NOMO-1 treated with DMSO at 0.1 percent for 48 hours (cell line): ENCODE measurements at regions not wholly inside any gene's neighbourhood (a gene's known extent, or its start where the extent isn't known, plus 50 kb on each side); places are given as distances from the start of the nearest gene placed in this dataset.
"Not testable (repeated sequence)": the region's sequence is repeated elsewhere in the genome, so short reads cannot be mapped to it uniquely, and the experiment has no call there.

Experiments
- DNase-seq: peaks from one replicate; lab custom pipeline; 2025; ENCODE audit not compliant: unreplicated experiment; lab: John Stamatoyannopoulos, UW

DNA sequence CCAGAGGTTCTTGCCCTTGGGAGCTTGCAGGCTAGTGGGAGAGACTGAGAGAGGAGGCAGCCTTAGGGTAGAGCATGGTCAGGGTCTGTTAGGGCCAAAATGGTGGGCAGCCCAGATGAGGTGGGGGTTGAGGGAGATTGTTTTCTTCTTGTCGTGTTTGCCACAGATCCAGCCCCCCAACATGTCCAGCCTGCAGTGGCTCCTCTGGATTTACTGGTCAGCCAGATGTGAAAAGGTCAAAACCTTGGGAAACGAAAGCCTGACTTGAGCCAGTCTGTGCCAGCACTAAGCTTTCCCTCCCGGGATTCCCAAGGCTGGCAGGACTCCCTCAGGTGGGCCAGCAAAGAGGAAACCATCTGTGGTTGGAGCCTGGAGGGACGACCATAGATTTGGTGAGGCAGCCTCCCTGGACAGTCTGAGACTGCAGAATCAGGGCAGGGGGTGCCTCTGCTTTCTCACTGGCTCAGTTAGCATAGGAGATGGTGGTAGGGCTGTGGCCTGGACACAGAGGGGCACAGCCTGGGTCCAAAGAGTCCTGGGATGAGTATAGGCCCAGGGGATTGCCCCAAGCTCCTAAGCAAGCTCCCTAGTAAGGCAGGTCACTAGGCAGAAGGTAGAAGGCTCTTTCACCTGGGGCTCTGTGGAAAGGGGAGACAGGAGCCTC is 51.2 kb upstream of the PRR23C start:
- DNase-seq, result no peak

DNA sequence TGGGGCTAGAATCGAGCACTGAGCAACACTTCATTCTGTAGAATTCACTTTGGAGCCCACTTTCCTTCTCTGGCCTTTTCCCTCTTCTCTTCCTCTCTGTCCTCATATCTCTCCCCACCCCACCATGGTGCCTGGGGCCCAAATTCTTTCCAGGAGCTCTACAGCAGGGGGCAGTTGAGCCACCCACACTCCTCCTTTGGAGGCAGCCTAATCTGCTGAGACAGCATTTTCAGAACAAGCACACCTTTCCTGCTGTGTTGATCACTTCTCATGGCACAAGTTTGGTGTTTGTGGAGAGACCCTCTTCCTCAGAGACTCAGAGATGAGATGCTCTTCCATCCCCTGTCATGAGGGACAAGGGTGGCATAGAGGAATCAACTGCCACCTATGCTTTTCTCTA is 52.0 kb upstream of the PRR23C start:
- DNase-seq, result no peak

DNA sequence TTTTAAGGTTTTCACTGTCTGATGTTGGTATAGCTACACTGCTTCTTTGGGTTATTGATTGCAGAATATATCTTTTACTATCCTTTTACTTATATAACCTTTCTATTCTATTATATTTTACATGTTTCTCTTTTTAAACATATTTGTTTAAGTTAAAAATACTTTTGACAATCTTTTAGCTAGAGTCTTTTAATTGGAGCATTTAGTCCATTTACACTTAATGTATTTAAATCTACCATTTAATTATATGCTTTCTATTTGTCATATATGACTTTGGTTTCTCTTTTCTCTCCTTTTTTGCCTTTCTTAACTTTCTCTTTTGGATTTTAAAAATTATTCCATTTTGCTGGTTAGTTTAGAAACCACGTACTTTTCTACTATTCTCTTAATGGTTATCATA is 53.7 kb upstream of the PRR23C start:
- no peak for DNase-seq

DNA sequence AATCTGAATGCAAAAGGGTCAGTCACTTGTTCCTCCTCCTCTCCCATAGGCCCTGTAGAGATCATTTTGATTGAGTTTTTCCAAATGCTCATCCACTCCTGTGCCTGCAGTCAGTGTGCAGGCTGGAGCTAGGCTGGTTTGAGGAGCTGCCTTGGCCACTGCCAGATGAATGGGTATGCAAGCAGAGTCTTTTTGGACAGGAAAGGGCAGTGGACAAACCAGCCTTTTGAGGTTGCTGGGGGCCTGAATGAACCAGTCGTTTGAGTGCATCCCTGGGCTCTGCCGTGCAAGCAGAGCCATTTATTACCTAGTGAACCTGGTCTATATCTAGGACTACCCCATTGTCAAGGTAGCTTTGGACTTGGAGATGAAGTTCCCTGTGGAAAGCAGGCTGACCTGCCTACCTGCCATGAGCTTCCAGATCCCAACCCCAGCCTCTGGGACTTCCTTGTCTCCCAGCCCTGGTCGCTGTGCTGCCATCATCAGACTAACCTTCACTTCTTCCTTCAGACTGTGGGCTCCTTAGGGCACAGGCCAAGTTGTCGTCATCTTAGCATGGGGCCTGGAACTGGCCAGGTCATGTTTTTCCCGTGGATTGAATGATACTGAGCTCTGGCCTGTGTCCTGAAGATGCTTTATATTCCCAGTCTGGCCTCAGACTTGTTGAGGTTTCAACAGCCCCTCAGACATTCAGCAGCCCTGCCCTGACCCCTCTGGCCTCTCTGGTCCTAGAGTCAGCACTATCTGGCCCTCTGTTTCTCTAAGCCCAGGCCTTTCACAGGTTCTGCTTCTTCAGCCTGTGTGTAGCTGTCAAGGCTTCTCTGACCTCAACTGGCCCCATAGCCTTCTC is 55.5 kb upstream of the PRR23C start:
- no peak for DNase-seq

DNA sequence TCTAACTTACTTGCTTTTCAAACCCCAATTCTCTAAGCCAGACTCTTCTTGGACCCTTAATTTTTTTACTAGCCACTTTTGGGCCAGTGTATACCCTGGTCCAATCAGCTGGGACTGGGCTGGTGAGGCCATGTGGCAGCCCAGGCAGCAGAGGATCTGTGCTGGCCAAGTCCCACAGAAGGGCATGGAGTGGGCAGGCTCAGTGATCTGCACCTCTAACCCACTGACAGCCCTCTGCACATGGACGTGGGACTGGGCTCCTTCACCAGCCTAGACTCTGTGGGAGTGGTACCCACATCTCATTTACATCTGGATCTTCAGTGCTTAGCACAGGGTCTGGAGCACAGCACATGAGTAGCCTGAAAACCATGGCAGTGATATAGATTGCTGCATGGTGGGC is 56.1 kb upstream of the PRR23C start:
- no peak for DNase-seq

DNA sequence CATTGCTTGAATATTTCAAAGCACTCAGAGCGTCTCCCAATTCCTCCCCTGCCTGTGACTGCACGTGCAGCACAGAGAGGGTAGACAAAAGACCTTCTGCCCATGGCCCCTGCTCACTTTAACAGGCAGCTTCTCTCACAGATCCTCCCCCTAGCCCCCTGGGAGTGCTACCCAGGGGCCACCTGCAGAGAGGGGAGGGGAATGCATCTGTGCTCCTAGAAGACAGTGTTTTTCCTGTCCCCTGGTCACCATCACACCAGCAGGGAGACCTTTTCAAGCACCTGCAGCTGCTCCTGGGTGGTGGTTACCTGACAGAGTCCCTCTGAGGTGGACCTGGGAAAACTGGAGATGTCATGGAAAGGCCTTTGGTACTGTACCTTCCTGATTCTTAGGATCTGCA is 56.7 kb upstream of the PRR23C start:
- DNase-seq, result no peak

DNA sequence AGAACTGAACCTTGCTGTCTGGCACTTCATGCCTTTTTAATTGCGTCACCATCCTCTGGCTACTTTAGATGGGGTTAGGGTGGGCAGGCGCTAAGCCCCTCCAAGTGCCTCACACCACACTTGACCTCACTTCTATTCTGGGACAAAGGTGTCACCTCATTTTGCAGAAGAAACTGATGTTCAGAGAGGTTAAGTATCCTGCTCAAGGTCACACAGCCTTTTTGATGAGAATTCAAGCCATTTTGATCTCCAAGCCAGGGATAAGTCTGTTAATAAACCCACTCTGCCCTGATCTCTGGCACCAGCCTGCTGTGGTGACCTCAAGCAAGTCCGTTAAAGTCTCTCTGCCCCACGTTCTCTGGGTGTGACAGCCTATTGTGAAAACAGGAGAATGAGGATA is 58.8 kb upstream of the PRR23C start:
- DNase-seq, result no peak

DNA sequence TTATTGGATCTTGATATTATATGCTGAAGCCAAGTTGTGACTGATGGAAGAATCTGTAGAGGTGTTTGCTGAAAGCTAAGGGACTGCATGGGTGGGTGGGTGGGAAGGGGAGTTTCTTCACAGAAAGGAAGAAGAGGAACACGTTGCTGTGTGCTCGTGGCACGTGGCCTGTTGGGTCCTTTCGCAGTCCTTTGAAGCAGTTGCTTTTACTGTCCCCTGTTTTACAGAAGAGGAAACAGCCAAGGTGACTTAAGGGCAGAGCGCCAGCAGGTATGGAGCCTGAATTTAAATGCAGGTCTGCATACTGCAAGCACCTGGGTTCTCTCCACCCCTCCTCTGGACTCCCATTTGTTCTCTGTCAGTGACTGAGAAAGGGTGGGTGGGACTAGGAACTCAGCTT is 59.4 kb upstream of the PRR23C start:
- DNase-seq, result no peak

DNA sequence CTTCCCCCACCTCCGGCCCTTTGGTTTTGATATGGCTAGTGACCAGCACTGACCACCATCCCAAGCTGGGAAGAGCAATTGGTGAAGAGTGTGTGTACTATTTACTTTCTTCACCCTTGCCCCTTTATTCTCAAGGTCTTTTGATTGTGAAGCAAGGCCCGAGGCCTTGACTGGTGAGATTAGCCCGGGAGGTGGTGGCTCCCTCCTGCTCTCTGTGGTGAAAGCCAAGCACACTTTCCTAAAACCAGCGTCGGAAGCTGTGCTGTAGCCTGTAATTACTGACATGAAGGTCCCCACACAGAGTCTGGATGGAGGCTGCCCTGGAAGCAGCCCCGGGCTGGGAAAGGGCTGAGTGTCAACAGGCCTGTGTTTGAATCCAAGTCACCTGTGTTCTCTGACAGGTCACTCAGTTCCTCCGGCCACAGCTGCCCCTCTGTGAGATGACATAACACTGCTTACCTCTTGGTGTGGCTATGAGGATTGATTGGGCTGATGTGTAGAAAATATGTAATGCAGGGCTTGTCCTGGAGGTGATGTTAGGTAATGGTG is 60.5 kb upstream of the PRR23C start:
- no peak for DNase-seq

DNA sequence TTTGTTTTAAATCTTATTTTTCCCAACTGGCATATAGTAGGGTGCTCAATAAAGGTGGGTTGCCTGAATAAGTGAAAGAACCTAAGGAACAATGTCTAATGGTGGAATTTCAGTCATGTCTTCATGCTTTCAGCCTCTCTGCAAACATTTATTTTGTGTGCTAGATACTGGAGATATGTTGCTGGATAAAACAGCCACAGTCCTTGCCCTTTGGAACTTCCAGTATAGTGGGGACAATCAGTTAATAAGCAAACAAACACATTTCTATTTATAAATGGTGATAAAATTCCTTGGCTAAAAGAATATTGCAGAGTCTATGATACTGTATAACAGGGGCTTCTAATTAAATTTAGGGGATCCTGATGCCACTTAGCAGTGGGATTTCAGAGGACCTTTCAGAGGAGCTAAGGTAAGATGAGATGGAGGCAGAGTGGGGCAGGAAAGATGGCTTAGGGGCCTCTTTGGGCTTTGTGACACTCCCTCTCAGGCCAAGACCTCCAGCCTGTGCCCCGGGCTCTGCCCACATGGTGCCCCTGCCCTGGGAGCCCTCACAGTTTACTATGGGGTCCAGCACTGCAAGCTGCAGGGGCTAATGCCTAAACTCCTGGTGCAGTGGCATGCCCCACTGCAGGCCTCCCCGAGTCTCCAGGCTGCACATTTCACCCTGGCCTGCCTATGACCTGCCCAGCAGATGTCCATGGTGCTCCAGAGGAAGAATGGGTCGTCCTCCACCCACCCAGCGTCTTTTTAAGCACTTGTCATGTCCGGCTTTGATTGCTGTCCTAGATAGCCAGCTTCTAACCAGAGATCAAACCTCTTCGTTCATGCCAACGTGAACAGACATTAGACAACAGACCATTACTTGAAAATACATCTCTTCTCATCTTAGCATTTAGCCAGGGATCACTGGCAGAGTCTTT is 61.6 kb upstream of the PRR23C start:
- no peak for DNase-seq

DNA sequence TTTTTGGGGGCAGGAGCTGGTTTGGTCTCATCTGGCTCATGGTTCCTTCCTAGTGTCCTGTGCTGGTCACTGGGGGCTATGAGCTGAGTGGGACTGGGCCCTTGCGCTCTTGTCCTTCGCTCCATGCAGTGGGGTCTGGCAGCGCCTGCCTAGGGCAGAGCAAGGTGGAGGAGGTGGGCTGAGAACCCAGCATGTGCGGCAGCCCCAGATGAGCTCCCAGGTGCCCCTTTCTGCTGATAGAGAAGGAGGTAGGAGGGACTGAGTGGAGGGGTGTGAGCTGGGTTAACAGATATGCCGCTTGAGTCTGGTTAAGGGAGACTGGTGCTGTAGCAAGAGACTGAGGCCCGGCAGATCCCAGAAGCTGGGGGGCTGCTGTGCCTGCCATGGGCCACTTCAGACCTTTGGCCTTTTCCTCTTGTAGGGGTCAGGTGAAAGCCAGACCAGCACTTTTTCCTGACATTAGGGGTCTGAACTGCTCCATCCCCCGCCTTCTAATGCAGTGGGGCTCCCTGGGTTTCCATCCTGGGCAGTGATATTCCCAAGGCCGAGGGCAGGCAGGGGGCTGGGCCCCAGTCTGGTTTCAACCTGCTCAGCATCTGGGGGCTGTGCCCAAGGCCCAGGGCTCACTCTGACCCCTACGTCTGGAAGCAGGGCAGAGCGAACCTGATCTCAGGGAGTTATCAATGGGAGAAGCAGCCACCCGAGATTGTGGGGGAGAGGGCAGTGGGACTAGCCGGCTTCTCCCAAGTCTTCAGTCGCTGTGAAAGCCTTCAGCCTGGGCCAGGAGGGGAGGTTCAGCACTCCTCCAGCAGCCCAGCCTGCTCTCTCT is 62.9 kb upstream of the PRR23C start:
- no peak for DNase-seq

DNA sequence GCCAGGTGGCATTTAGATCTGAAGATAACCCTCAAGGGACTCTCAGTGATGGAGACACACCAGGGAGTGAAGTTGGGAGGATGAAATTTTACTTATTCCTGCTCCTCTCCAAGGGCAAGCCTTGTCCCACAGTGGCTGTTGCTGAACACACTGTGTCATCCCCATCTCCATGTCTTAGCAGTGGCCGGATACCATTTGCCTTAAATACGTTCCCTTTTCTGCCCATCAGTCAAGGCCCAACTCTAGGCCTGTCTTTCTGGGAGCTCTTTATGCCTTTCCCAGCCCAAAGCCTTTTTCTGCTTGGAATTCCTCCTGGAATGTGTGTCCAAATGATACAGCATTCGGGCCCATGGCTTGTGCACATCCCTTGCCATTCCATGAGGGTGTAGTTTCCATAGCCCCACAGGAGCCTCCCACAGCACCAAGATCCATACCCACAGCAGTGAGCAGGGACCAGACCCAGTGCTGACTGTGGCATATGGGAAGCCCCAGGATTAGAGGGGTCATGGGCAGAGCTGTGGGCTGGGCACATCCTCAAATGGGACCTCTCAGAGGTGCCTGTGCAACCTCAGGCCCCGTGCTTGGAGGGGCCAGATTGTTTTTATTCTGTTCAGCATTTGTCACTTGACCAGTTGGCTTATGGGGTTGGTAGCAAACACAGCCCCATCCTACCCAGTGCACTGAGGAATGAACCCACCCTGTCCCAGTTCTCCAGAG is 63.7 kb upstream of the PRR23C start:
- DNase-seq, result no peak

DNA sequence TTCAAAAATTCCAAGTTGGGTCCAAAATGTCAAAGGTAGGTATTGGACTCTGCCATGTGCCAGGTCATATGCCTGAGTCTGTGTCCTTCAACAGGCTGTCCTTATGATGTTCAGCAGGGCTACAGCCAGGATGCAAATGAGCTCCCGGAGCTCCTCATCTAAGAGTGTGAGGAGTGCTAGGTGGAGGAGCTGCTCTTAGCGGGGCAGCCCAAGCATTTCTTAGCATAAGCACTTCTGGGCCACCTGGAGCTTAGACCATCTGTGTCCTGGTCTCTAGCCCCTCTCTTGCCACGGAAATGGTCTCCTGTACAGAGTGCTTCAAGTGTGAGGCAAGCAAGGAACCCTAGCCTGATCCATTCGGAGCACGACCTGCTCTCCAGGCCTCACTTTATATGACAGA is 64.6 kb upstream of the PRR23C start:
- DNase-seq, result no peak

DNA sequence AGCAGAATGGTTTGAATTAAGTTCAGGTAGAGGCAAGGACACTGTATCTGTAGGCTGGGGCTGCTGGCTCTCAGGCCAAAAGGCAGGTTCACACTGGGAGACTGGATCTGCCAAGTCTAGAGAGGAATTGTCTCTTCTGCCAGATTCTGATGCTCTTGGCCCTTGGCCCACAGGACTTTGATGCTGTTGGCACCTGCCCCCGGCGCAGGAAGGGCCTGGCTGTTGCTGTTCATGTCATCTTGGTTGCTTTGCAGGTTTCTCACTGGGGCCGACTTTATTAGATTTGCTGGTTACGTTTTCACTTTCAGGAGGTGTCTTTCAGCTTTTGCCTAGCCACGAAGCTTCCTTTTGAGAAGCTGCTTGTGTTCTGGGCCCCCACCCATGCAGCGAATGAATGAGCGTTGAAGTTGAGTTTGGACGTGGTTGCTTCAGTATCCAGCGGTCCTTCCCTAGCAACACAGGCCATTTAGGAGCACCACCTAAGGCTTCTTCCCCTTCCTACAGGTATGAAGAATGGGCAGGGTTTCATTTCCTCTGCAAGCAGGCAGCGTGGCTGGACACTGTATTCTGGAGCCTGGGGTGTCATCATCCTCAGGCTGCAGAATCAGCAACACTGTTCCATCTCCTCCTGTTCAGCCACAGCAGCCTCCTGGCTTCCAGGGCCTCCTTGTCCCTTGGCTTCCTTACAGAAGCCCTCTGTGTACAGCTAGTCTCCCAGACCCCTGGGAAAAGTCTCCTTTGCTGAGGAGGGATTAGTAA is 65.6 kb upstream of the PRR23C start:
- no peak for DNase-seq

DNA sequence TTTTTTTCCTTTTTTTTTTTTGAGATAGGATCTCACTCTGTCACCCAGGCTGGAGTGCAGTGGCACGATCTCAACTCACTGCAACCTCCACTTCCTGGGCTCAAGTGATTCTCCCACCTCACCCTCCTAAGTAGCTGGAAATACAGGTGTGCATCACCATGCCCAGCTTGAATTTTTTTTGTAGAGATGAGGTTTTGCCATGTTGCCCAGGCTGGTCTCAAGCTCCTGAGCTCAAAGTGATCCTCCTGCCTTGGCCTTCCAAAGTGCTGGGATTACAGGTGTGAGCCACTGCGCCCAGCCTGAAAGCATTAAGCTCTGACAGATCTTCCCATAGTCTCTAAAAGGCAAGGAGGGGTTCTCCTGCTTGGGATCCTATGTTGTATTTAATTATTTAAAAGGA is 66.2 kb upstream of the PRR23C start:
- DNase-seq, result not testable (repeated sequence)

DNA sequence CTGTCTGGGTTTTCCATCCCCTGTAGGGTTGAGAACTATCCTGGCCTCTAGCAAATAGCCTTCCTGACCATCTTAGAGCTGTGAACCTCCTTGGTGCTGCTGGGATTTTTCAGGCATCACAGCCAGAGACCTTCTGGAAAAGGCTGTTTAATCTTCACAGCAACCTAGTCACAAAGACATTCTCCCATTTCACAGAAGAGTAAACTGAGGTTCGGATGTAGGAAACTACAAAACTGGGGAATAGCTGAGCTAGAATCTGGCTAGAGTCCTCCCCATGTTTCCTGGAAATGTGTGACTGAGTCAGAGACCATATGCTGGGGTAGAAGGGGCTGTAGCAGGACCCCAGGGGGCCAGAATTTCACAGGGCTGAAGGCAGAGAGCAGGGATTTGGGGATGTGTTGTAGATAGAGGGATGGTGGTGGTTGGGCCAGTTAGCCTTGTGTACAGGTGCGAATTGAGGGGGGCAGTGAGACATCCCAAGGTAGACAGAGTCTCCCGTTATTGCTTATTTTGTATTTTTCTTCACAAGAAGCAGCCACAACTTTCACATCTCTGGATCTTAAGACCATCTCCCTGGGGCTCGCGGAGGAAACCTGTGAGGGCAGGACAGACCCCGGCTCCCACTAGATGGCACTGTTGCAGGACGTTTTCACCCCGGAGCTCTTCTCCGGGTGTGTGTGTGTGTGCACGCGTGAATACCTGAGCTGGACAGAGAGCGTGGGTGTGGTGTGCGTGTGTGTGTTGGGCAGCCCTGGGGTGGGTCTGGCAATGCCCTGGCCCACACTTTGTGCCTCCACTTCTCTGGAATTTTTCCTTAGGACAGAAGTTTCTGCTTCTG is 66.9 kb upstream of the PRR23C start:
- DNase-seq, result peak; percentile 59

DNA sequence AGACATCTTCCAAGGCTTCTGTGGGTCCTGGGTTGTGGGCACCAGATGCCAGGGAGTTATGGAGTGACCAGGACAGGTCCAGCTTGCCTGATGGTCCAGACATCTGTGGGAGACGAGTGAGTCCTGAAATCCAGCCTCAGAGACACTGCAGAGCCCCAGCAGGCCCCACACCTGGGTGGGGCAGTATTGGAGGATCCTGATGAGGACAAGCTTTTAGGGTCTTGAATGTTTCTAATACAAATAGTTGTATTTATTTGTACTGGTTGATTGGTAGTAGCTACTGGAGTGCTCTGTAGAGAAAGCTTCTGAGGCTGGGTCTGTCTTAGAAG is 67.5 kb upstream of the PRR23C start:
- DNase-seq, result no peak

DNA sequence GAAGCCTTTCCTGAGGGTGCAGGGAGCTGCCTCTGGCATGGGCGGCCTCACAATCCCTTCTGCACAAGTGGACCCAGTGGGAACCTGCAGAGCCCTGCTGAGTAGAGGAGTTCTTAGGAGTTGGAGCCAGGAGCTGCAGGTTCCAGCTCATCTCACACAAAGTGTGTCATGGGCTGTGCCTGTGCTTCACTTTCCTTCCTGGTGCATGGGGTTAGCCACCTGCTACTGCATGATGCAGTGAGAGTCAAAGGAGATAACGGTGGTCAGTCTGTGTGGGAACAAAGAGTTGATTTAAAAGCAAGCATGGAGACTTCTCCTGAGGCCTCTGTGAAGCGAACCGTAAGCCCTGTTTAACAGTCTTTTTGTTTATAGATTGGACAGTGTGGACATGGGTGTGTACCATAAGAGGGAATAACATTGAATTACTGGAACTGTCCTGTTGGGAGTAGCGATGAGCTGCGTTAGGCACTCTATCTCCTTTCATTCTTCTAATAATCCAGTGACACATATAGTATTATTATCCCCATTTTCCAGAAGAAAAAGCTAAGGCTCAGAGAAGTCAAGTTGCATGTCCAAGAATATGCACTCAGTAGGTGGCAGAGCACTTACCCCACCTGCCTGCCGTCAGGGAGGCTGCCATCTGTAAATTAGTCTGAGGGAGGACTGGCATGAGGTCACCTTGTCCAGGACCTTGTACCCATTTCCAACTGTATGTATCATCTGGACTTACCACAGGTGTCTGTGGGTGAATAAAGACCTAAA is 68.7 kb upstream of the PRR23C start:
- peak; percentile 57 for DNase-seq
